Panc1 (cell line): ENCODE measurements at regions not wholly inside any gene's neighbourhood (a gene's known extent, or its start where the extent isn't known, plus 50 kb on each side); places are given as distances from the start of the nearest gene placed in this dataset.

Experiments used
- CTCF ChIP-seq: fragments of 450-650 bp; IDR thresholded peaks from 2 replicates; pipeline ENCODE4 v1.5.1; 2017; ENCODE audit warnings: mild to moderate bottlenecking
- POLR2AphosphoS5 ChIP-seq: IDR thresholded peaks from 2 replicates; pipeline ENCODE4 v1.6.1; 2012; ENCODE audit warnings: mild to moderate bottlenecking, low read depth, low read length, moderate library complexity
- REST ChIP-seq, 2 experiments: IDR thresholded peaks; 2 replicates each; pipeline ENCODE4 v1.6.1; 2011 to 2012; ENCODE audit warnings: low read depth in 2 of 2, control low read depth in 1 of 2, low read length in 1 of 2, mild to moderate bottlenecking in 1 of 2, moderate library complexity in 1 of 2; ENCODE audit not compliant: insufficient read depth in 1 of 2
- TCF7L2 ChIP-seq: IDR thresholded peaks from 2 replicates; pipeline ENCODE4 v1.6.1; 2011; ENCODE audit warnings: mild to moderate bottlenecking, low read depth, low read length, inconsistent platforms

GRCh38 chrX:117196481-117196880 lies 733.7 kb upstream of the CT83 start:
- TF ChIP-seq CTCF (no peak), POLR2AphosphoS5 (no peak), REST (IDR thresholded peaks at IDR 0.05; ENCODE audit: insufficient read depth in 1 of 2, low read depth in 2 of 2, low read length in 1 of 2) (no peak), TCF7L2 (no peak)
